A673 (cell line): ENCODE measurements at regions not wholly inside any gene's neighbourhood (a gene's known extent, or its start where the extent isn't known, plus 50 kb on each side); places are given as distances from the start of the nearest gene placed in this dataset.

Experiments used
- BruUV-seq: library from RNA; stranded (reverse); fragments of 400-500 nt; replicated peaks from 2 replicates; lab custom pipeline; 2021; lab: Mats Ljungman, UMichigan
- CTCF ChIA-PET: fragments of 300-600 bp; sonication (Branson Sonifier 250); formaldehyde crosslinking; loops from one replicate; lab custom pipeline; 2022; ENCODE audit warnings: antibody characterized with exemption; lab: Charles Lee
- POLR2A ChIA-PET: fragments of 300-600 bp; sonication (Branson Sonifier 250); formaldehyde crosslinking; loops from one replicate; lab custom pipeline; 2022; ENCODE audit warnings: antibody characterized with exemption; ENCODE audit not compliant: low non-redundant PET; lab: Charles Lee
- DNase-seq: peaks from one replicate; pipeline ENCODE4 v3.0.0-alpha.2; 2015; ENCODE audit warnings: low spot score
- H3K27ac ChIP-seq: fragments of 200-600 bp; sonication (generic); 2 replicates; pipeline ENCODE4 v1.5.1; 2016; ENCODE audit warnings: mixed run types, low read depth, mild to moderate bottlenecking, mixed read lengths, antibody characterized with exemption, low read length; ENCODE audit not compliant: poor library complexity, severe bottlenecking
- H3K27me3 ChIP-seq: fragments of 200-600 bp; sonication (generic); replicated peaks from 2 replicates; pipeline ENCODE4 v1.6.1; 2017; ENCODE audit warnings: mixed run types, low read depth, mild to moderate bottlenecking, mixed read lengths, antibody characterized with exemption, low read length; ENCODE audit not compliant: insufficient read depth, poor library complexity
- H3K36me3 ChIP-seq: fragments of 200-600 bp; sonication (generic); 2 replicates; pipeline ENCODE4 v1.6.1; 2016; ENCODE audit warnings: mixed run types, mild to moderate bottlenecking, mixed read lengths, antibody characterized with exemption, low read length; ENCODE audit not compliant: insufficient read depth, poor library complexity, severe bottlenecking
- H3K4me1 ChIP-seq: fragments of 200-600 bp; sonication (generic); 2 replicates; pipeline ENCODE4 v1.6.1; 2017; ENCODE audit warnings: mixed run types, mild to moderate bottlenecking, mixed read lengths, antibody characterized with exemption, low read length; ENCODE audit not compliant: insufficient read depth, poor library complexity, severe bottlenecking
- H3K4me3 ChIP-seq: fragments of 200-600 bp; sonication (generic); 2 replicates; pipeline ENCODE4 v1.5.1; 2016; ENCODE audit warnings: low read depth, mixed run types, mild to moderate bottlenecking, mixed read lengths, low read length; ENCODE audit not compliant: poor library complexity, severe bottlenecking
- H3K9me3 ChIP-seq: fragments of 200-600 bp; sonication (generic); 2 replicates; pipeline ENCODE4 v1.6.1; 2016; ENCODE audit warnings: mixed run types, low read depth, mild to moderate bottlenecking, mixed read lengths, antibody characterized with exemption, low read length; ENCODE audit not compliant: poor library complexity, severe bottlenecking
- EZH2 ChIP-seq: fragments of 200-600 bp; sonication (generic); IDR thresholded peaks from 2 replicates; pipeline ENCODE4 v1.6.1; 2017; ENCODE audit warnings: borderline replicate concordance, low read depth, mild to moderate bottlenecking, mixed read lengths, antibody characterized with exemption, low read length; ENCODE audit not compliant: poor library complexity, severe bottlenecking
- intact Hi-C: fragments of 100-400 bp; cut with micrococcal nuclease; formaldehyde crosslinking; loops from one replicate; pipeline ENCODE4 v1.10.0; 2022; ENCODE audit not compliant: unreplicated experiment
- TF ChIP-seq, protein P1 (sequence below): fragments of 300-800, 200-600 bp; sonication (generic); conservative IDR thresholded peaks from 2 replicates; pipeline ENCODE4 v1.5.1; 2017; ENCODE audit warnings: low read depth, mild to moderate bottlenecking, antibody characterized with exemption, low read length, moderate library complexity, mixed read lengths

DNA sequence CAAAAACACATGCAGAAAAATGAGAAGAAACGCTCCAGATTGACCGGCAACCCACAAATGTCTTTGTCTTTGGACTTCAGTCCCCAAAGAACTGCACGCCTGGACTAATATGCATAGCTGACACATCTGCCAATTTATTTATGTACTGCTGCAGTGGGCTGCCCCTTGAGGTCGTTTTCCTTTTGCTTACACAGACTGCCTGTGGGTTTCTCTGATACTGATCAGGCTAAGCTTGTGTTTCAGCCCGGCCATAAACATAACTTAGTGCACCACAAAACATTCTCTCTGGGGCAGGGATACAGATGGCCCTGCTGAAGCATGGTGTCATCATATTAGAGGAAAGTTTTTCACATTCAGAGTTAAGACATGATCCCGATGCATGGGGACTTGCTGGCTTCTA lies 75.4 kb downstream of the NUDT12 start:
- no TSS peak for BruUV-seq
- POLR2A ChIA-PET: no interaction called here
- H3K36me3 ChIP-seq: no peaks in the 10 kb centered on the region
- no peak overlapping the region for H3K27ac ChIP-seq
- no peaks in the 10 kb centered on the region for H3K9me3 ChIP-seq
- TF ChIP-seq, protein P1, sequence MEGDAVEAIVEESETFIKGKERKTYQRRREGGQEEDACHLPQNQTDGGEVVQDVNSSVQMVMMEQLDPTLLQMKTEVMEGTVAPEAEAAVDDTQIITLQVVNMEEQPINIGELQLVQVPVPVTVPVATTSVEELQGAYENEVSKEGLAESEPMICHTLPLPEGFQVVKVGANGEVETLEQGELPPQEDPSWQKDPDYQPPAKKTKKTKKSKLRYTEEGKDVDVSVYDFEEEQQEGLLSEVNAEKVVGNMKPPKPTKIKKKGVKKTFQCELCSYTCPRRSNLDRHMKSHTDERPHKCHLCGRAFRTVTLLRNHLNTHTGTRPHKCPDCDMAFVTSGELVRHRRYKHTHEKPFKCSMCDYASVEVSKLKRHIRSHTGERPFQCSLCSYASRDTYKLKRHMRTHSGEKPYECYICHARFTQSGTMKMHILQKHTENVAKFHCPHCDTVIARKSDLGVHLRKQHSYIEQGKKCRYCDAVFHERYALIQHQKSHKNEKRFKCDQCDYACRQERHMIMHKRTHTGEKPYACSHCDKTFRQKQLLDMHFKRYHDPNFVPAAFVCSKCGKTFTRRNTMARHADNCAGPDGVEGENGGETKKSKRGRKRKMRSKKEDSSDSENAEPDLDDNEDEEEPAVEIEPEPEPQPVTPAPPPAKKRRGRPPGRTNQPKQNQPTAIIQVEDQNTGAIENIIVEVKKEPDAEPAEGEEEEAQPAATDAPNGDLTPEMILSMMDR: no peak
- no peak for TF ChIP-seq EZH2
- H3K4me3 ChIP-seq: no peak overlapping the region
- intact Hi-C loops: no loop called here
- CTCF ChIA-PET: no interaction called here
- no peaks in the 10 kb centered on the region for H3K4me1 ChIP-seq
- no peaks in the 10 kb centered on the region for H3K27me3 ChIP-seq
- DNase-seq: no peak

DNA sequence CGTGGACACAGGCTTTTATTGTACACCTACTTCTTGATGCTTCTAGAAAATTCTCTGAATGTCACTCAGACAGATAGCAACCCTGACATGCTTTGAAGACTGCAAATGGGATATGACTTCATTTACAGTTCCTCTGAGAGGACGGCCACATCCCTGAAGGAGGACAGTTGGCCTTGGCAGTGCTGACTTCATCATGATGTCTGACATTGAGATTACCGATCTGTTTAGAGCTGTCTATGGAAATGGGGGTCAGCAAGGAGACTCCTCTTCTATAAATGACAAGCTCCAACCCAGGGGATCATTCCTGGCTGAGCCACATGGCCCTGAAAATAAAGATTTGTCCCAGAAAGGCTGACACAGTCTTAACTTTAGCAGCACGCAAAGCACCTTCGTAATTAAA lies 75.8 kb downstream of the NUDT12 start:
- BruUV-seq: no TSS peak
- TF ChIP-seq EZH2: no peak
- TF ChIP-seq, protein P1: no peak
- no peaks in the 10 kb centered on the region for H3K27me3 ChIP-seq
- intact Hi-C loops: no loop called here
- DNase-seq: no peak
- H3K27ac ChIP-seq: no peak overlapping the region
- CTCF ChIA-PET: no interaction called here
- H3K4me3 ChIP-seq: no peak overlapping the region
- no peaks in the 10 kb centered on the region for H3K36me3 ChIP-seq
- no peaks in the 10 kb centered on the region for H3K4me1 ChIP-seq
- no peaks in the 10 kb centered on the region for H3K9me3 ChIP-seq
- POLR2A ChIA-PET: no interaction called here

DNA sequence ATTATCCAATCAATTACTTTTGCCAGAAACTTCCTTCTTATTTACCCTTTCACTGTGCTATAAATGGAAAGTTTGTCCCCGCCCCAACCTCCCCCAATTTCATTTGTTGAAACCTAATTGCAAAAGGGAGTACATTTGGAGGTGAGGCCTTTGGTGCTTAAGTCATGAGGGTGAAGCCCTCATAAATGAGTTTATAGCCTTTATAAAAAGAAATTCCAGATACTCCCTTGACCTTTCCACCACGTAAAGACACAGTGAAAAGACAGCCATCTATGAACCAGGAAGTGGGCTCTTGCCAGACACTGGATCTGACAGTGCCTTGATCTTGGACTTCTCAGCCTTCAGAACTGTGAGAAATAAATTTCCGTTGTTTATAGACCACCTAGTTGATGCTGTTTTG lies 82.3 kb downstream of the NUDT12 start:
- intact Hi-C loops: no loop called here
- POLR2A ChIA-PET: no interaction called here
- BruUV-seq: no TSS peak
- no peak for DNase-seq
- Histone ChIP-seq H3K4me3 (no peak overlapping the region), H3K27ac (no peak overlapping the region), H3K9me3 (no peaks in the 10 kb centered on the region), H3K36me3 (no peaks in the 10 kb centered on the region), H3K4me1 (no peaks in the 10 kb centered on the region), H3K27me3 (no peaks in the 10 kb centered on the region)
- TF ChIP-seq, protein P1: no peak
- TF ChIP-seq EZH2: no peak
- CTCF ChIA-PET: no interaction called here
